ENCODE measurements at regions not wholly inside any gene's neighbourhood (a gene's known extent, or its start where the extent isn't known, plus 50 kb on each side); places are given as distances from the start of the nearest gene placed in this dataset.

- H3K36me3 ChIP-seq = no peaks in the 10 kb centered on the region
- no peak for TF ChIP-seq CTCF (IDR thresholded peaks at IDR 0.05)
- H3K9me3 ChIP-seq = no peaks in the 10 kb centered on the region
- no peak overlapping the region for H3K27ac ChIP-seq
- peaks cover 22 to 45% of the 10 kb centered on the region in 2 experiments for H3K4me1 ChIP-seq (ENCODE audit: control insufficient read depth in 1 of 2, insufficient read depth in 1 of 2, low read depth in 1 of 2, low read length in 1 of 2)
- no peak overlapping the region for H3K4me3 ChIP-seq (ENCODE audit: low read depth in 1 of 2, low read length in 1 of 2)
- H3K27me3 ChIP-seq = no peaks in the 10 kb centered on the region
Measured at GRCh38 chr3:174414902-174415301, 444.2 kb upstream of the NAALADL2 start.

GRCh38 chr3:174417573-174417972 lies 441.6 kb upstream of the NAALADL2 start:
- Histone ChIP-seq H3K36me3 (no peaks in the 10 kb centered on the region), H3K9me3 (no peaks in the 10 kb centered on the region), H3K27ac (peak overlapping the region; percentile 15), H3K27me3 (no peaks in the 10 kb centered on the region), H3K4me3 (ENCODE audit: low read depth in 1 of 2, low read length in 1 of 2) (no peak overlapping the region), H3K4me1 (ENCODE audit: control insufficient read depth in 1 of 2, insufficient read depth in 1 of 2, low read depth in 1 of 2, low read length in 1 of 2) (peaks cover 17 to 38% of the 10 kb centered on the region in 2 experiments)
- no peak for TF ChIP-seq CTCF (IDR thresholded peaks at IDR 0.05)

- H3K36me3 ChIP-seq = no peaks in the 10 kb centered on the region
- no peaks in the 10 kb centered on the region for H3K27me3 ChIP-seq
- peaks cover 17 to 38% of the 10 kb centered on the region in 2 experiments for H3K4me1 ChIP-seq (ENCODE audit: control insufficient read depth in 1 of 2, insufficient read depth in 1 of 2, low read depth in 1 of 2, low read length in 1 of 2)
- no peak for TF ChIP-seq CTCF (IDR thresholded peaks at IDR 0.05)
- no peak overlapping the region for H3K4me3 ChIP-seq (ENCODE audit: low read depth in 1 of 2, low read length in 1 of 2)
- H3K27ac ChIP-seq = no peak overlapping the region
- H3K9me3 ChIP-seq = no peaks in the 10 kb centered on the region
Measured at GRCh38 chr3:174419216-174419615, 439.9 kb upstream of the NAALADL2 start.

- Histone ChIP-seq H3K9me3 (no peaks in the 10 kb centered on the region), H3K27me3 (no peaks in the 10 kb centered on the region), H3K4me1 (ENCODE audit: control insufficient read depth in 1 of 2, insufficient read depth in 1 of 2, low read depth in 1 of 2, low read length in 1 of 2) (peaks cover under 1 to 11% of the 10 kb centered on the region in 2 experiments), H3K36me3 (no peaks in the 10 kb centered on the region), H3K27ac (no peak overlapping the region), H3K4me3 (ENCODE audit: low read depth in 1 of 2, low read length in 1 of 2) (no peak overlapping the region)
- no peak for TF ChIP-seq CTCF (IDR thresholded peaks at IDR 0.05)
Measured at GRCh38 chr3:174423936-174424335, 435.2 kb upstream of the NAALADL2 start.

GRCh38 chr3:174424656-174425055 lies 434.5 kb upstream of the NAALADL2 start:
- TF ChIP-seq CTCF (IDR thresholded peaks at IDR 0.05) = no peak
- no peaks in the 10 kb centered on the region for H3K9me3 ChIP-seq
- H3K36me3 ChIP-seq = no peaks in the 10 kb centered on the region
- H3K4me1 ChIP-seq (ENCODE audit: control insufficient read depth in 1 of 2, insufficient read depth in 1 of 2, low read depth in 1 of 2, low read length in 1 of 2) = peaks cover 0 to 4% of the 10 kb centered on the region in 2 experiments
- H3K27me3 ChIP-seq = no peaks in the 10 kb centered on the region
- no peak overlapping the region for H3K27ac ChIP-seq
- no peak overlapping the region for H3K4me3 ChIP-seq (ENCODE audit: low read depth in 1 of 2, low read length in 1 of 2)

- Histone ChIP-seq H3K9me3 (no peaks in the 10 kb centered on the region), H3K27ac (no peak overlapping the region), H3K27me3 (peaks cover 3% of the 10 kb centered on the region), H3K36me3 (no peaks in the 10 kb centered on the region), H3K4me1 (ENCODE audit: control insufficient read depth in 1 of 2, insufficient read depth in 1 of 2, low read depth in 1 of 2, low read length in 1 of 2) (no peaks in the 10 kb centered on the region), H3K4me3 (ENCODE audit: low read depth in 1 of 2, low read length in 1 of 2) (no peak overlapping the region)
- no peak for TF ChIP-seq CTCF (IDR thresholded peaks at IDR 0.05)
Measured at GRCh38 chr3:174425422-174425821, 433.7 kb upstream of the NAALADL2 start.

Measured in neutrophil (primary cell).